Sigmoid colon (tissue), 4 donors: ENCODE measurements at regions not wholly inside any gene's neighbourhood (a gene's known extent, or its start where the extent isn't known, plus 50 kb on each side); places are given as distances from the start of the nearest gene placed in this dataset.

ENCODE experiments used
- POLR2A ChIP-seq, 2 donors: fragments of 450-650 bp; IDR thresholded peaks; one replicate each; pipeline ENCODE4 v1.6.1; 2016; ENCODE audit warnings: antibody characterized with exemption in 2 of 2, mild to moderate bottlenecking in 2 of 2, moderate library complexity in 2 of 2
- POLR2AphosphoS5 ChIP-seq, 4 donors: sonication (generic); formaldehyde crosslinking; IDR thresholded peaks; one replicate each; pipeline ENCODE4 v1.6.1; 2017; ENCODE audit warnings: antibody characterized with exemption in 4 of 4

DNA sequence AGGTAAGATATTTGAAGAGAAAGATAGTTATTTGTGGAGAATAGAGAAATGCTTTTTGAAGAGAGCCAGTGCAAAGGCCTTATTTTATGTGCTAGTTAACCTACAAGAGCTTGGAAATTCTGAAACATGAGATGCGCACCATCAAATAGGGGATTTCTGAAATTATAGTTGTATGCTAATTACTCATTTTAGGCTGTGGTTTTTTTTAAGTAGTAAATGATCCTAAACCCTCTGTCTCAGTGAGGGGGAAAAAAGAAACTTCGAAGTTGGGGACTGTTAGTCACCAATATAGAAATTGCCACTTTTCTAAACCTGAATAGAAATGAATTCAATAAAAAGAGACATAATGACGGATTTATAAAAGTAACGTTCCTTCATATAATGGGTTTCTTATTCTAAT lies 119.3 kb upstream of the MDFIC start:
- TF ChIP-seq POLR2A (IDR thresholded peaks at IDR 0.05), result no peak
- no peak for TF ChIP-seq POLR2AphosphoS5 (IDR thresholded peaks at IDR 0.05)
